WI38 (cell line): ENCODE measurements at regions not wholly inside any gene's neighbourhood (a gene's known extent, or its start where the extent isn't known, plus 50 kb on each side); places are given as distances from the start of the nearest gene placed in this dataset.
"Not testable (repeated sequence)": the region's sequence is repeated elsewhere in the genome, so short reads cannot be mapped to it uniquely, and the experiment has no call there.

ENCODE experiments used
- H3K4me3 ChIP-seq: 2 replicates; pipeline ENCODE4 v1.5.1; 2011; ENCODE audit warnings: low read depth, mild to moderate bottlenecking, control low read depth, low read length
- TF ChIP-seq, protein P1 (sequence below): IDR thresholded peaks from 2 replicates; pipeline ENCODE4 v1.5.1; 2012; ENCODE audit warnings: low read depth, mild to moderate bottlenecking, control low read depth, low read length

DNA sequence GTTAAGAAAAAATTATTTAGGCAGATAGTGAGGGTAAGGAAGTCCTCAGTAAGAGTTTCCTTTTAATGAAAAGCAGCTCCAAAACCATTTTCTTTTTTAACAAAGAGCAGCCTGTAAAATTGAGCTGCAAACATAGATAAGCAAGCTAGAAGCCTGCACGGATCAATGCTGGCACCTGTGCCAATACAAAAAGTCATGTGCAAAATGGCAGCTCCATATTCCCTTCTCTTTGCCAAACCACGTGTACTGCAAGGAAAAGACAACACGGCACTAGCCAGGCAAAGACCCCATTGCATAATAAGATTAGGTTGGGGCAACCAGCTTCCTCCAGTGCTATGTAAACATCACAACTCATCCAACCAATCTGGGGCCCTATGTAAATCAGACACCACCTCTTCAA is 268.4 kb upstream of the INTU start:
- no peak overlapping the region for H3K4me3 ChIP-seq
- TF ChIP-seq, protein P1, sequence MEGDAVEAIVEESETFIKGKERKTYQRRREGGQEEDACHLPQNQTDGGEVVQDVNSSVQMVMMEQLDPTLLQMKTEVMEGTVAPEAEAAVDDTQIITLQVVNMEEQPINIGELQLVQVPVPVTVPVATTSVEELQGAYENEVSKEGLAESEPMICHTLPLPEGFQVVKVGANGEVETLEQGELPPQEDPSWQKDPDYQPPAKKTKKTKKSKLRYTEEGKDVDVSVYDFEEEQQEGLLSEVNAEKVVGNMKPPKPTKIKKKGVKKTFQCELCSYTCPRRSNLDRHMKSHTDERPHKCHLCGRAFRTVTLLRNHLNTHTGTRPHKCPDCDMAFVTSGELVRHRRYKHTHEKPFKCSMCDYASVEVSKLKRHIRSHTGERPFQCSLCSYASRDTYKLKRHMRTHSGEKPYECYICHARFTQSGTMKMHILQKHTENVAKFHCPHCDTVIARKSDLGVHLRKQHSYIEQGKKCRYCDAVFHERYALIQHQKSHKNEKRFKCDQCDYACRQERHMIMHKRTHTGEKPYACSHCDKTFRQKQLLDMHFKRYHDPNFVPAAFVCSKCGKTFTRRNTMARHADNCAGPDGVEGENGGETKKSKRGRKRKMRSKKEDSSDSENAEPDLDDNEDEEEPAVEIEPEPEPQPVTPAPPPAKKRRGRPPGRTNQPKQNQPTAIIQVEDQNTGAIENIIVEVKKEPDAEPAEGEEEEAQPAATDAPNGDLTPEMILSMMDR: no peak

DNA sequence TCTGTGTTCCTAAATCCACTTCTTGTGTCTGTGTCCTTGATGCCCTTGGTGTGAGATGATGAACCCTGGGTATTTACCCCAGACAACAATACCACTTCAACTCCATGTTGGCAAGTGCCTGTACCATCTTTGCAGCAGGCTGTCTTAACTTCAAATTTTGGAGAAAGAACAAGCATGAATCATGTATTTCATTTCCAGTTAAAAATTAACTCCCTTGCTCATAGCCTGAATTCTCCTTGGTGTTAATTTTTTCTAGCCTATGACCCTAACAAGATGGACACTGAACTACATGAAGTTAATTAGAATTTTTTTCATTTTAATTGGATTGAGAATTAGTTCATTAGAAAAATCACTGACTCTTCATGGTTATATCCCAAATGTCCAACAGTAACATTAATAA is 267.8 kb upstream of the INTU start:
- H3K4me3 ChIP-seq: no peak overlapping the region

DNA sequence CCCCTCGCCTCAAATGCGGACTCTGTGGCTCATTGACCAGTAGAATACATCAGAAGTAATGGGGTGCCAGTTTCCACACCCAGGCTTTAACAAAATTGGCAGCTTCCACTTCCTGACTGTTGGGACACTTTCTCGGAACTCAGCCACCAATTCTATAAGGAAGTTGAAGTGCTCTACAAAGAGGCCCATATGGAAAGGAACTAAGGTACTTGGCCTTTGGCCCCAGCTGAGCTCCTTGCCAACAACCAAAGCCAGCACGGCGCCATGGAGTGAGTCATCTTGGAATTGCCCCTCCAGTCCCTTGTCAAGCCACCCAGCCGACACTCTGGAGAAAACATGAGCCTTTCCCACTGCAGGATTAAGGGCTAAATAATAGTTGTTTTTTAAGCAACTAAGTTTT is 262.2 kb upstream of the INTU start:
- H3K4me3 ChIP-seq: no peak overlapping the region
- TF ChIP-seq, protein P1: no peak

More for the DNA sequence above, 267.8 kb upstream of the INTU start:
- TF ChIP-seq, protein P1: no peak

DNA sequence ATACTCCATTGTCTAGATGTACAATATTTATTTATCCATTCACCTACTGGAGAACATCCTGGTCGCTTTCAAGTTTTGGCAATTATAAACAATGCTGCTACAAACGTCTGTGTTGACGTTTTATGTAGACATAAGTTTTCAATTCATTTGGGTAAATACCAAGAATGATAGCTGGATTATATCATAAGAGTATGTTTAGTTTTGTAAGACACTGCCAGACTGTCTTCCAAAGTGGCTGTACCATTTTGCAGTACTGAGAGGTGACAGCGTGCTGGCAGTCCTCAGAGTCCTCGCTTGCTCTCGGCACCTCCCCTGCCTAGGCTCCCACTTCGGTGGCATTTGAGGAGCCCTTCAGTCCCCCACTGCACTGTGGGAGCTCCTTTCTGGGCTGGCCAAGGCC is 253.3 kb upstream of the INTU start:
- H3K4me3 ChIP-seq: no peak overlapping the region
- TF ChIP-seq, protein P1: no peak

DNA sequence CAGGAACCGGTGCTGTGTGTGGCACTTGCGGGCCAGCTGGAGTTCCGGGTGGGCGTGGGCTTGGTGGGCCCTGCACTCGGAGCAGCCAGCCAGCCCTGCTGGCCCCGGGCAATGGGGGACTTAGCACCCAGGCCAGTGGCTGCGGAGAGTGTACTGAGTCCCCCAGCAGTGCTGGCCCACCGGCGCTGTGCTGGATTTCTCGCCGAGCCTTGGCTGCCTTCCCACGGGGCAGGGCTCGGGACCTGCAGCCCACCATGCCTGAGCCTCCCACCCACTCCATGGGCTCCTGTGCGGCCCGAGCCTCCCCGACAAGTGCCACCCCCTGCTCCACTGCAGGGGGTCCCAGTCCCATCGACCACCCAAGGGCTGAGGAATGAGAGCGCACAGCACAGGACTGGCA is 252.8 kb upstream of the INTU start:
- not testable (repeated sequence) for H3K4me3 ChIP-seq

DNA sequence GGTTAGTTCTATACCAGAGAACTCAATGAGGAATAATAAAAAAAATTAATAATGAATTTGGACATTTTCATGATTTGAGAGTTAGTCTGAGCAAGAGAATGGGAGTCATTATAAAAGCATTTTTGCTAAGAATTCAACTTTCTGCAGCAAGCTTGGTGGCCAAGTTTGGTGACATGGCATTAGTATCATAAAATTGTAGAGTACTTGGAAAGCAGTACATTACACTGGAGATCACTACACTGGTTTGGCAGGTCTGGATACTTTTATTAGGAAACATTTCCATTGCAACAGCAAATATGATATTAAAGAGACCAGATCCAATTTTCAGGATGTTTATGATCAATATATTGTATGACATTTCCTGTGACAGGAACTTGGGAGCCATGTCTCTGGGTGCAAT is 249.1 kb upstream of the INTU start:
- TF ChIP-seq, protein P1: no peak
- H3K4me3 ChIP-seq: no peak overlapping the region

DNA sequence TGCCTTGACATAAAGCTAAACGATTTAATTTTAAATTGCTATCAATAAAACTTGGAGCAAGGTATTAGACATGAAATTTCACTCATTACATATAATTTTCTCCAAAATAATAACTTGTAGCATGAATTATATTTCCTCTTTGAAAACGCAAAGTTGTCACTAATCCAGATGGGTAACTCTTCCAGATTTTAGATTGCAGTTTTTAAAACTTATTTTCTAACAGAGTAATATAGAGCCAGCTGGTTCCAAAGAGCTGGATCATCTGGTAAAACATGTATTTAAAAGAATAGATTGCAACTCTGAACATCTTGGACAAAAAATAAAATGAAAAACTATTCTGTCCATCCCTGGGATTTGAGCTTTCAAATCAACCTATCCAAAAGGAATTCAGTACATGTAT is 238.2 kb upstream of the INTU start:
- TF ChIP-seq, protein P1: no peak
- H3K4me3 ChIP-seq: no peak overlapping the region

DNA sequence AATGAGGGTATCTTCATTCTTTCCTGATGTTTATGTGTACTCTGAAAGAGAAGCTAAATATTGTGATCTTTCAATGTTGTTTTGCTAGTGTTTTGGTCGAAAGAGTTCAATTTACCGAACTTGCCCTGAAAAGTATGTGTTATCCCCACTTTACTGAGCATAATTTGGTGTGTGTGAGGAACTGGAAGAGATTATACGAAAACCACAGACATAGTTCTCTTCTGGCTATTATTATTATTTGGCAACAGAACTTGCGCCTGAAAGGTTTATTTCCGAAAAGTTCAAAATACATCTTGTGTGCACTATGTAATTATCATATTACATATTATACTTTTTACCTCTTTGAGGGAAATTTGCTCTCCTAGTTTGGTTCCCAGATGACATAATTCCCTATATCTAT is 232.5 kb upstream of the INTU start:
- no peak overlapping the region for H3K4me3 ChIP-seq
- TF ChIP-seq, protein P1: no peak
